Activated CD4-positive, alpha-beta memory T cell treated with anti-CD3 and anti-CD28 coated beads for 36 hours (primary cell): ENCODE measurements at regions not wholly inside any gene's neighbourhood (a gene's known extent, or its start where the extent isn't known, plus 50 kb on each side); places are given as distances from the start of the nearest gene placed in this dataset.

ENCODE experiments used
- CTCF ChIA-PET: fragments of 350-600 bp; sonication (Branson Sonifier 250); formaldehyde crosslinking; loops from one replicate; lab custom pipeline; 2021; ENCODE audit warnings: antibody characterized with exemption, inconsistent platforms; lab: Charles Lee
- POLR2A ChIA-PET: fragments of 350-600 bp; sonication (Branson Sonifier 250); formaldehyde crosslinking; loops from one replicate; lab custom pipeline; 2021; ENCODE audit warnings: antibody characterized with exemption; lab: Charles Lee
- DNase-seq: peaks from one replicate; pipeline ENCODE4 v3.0.0-alpha.2; 2020
- H3K27ac Mint-ChIP-seq: one replicate; pipeline ENCODE4 v1.8.0; 2021; ENCODE audit warnings: mixed read lengths
- H3K27me3 Mint-ChIP-seq: one replicate; pipeline ENCODE4 v1.8.0; 2021; ENCODE audit warnings: mixed read lengths
- H3K36me3 Mint-ChIP-seq: one replicate; pipeline ENCODE4 v1.8.0; 2021; ENCODE audit warnings: mixed read lengths
- H3K4me1 Mint-ChIP-seq: one replicate; pipeline ENCODE4 v1.8.0; 2021; ENCODE audit warnings: low read depth, mixed read lengths
- H3K4me3 Mint-ChIP-seq: one replicate; pipeline ENCODE4 v1.8.0; 2021; ENCODE audit warnings: mild to moderate bottlenecking, mixed read lengths
- H3K9me3 Mint-ChIP-seq: one replicate; pipeline ENCODE4 v1.8.0; 2021; ENCODE audit warnings: mixed read lengths
- intact Hi-C: fragments of 100-400 bp; cut with micrococcal nuclease; formaldehyde crosslinking; loops from one replicate; pipeline ENCODE4 v1.15.1; 2023

- intact Hi-C loops = no loop called here
- peaks cover 2% of the 10 kb centered on the region for H3K36me3 Mint-ChIP-seq
- H3K27ac Mint-ChIP-seq = no peak overlapping the region
- no peak overlapping the region for H3K4me3 Mint-ChIP-seq
- DNase-seq = no peak
- peaks cover 3% of the 10 kb centered on the region for H3K27me3 Mint-ChIP-seq
- ChIA-PET CTCF (no interaction called here), POLR2A (no interaction called here)
- peaks cover 4% of the 10 kb centered on the region for H3K9me3 Mint-ChIP-seq
- peaks cover 15% of the 10 kb centered on the region for H3K4me1 Mint-ChIP-seq
Measured at GRCh38 chr16:79664407-79664806, 63.9 kb upstream of the MAF start.

- Mint-ChIP-seq H3K36me3 (no peaks in the 10 kb centered on the region), H3K27me3 (peaks cover 3% of the 10 kb centered on the region), H3K4me1 (peaks cover 12% of the 10 kb centered on the region), H3K27ac (no peak overlapping the region), H3K4me3 (no peak overlapping the region), H3K9me3 (peaks cover 2% of the 10 kb centered on the region)
- intact Hi-C loops = no loop called here
- POLR2A ChIA-PET = no interaction called here
- no peak for DNase-seq
- CTCF ChIA-PET = interaction anchor here (1.1 kb wide), 1 partner anchor 9 kb away, joined by 3 read pairs; no protein-coding TSS in a partner anchor
Measured at GRCh38 chr16:79662669-79663313, 62.3 kb upstream of the MAF start.

- no peak for DNase-seq
- intact Hi-C loops = no loop called here
- H3K4me1 Mint-ChIP-seq = peaks cover 10% of the 10 kb centered on the region
- ChIA-PET CTCF (interaction anchor here (1.1 kb wide), 1 partner anchor 10 kb away, joined by 3 read pairs; no protein-coding TSS in a partner anchor), POLR2A (no interaction called here)
- no peak overlapping the region for H3K27ac Mint-ChIP-seq
- peaks cover 2% of the 10 kb centered on the region for H3K9me3 Mint-ChIP-seq
- H3K27me3 Mint-ChIP-seq = peaks cover 3% of the 10 kb centered on the region
- no peaks in the 10 kb centered on the region for H3K36me3 Mint-ChIP-seq
- no peak overlapping the region for H3K4me3 Mint-ChIP-seq
Measured at GRCh38 chr16:79662122-79662521, 61.6 kb upstream of the MAF start.

GRCh38 chr16:79661578-79661977 is 61.0 kb upstream of the MAF start:
- H3K27ac Mint-ChIP-seq = no peak overlapping the region
- peaks cover 3% of the 10 kb centered on the region for H3K27me3 Mint-ChIP-seq
- intact Hi-C loops = no loop called here
- peaks cover 2% of the 10 kb centered on the region for H3K9me3 Mint-ChIP-seq
- peaks cover 10% of the 10 kb centered on the region for H3K4me1 Mint-ChIP-seq
- POLR2A ChIA-PET = no interaction called here
- CTCF ChIA-PET = no interaction called here
- no peaks in the 10 kb centered on the region for H3K36me3 Mint-ChIP-seq
- DNase-seq = no peak
- H3K4me3 Mint-ChIP-seq = no peak overlapping the region

- peaks cover 3% of the 10 kb centered on the region for H3K27me3 Mint-ChIP-seq
- H3K27ac Mint-ChIP-seq = no peak overlapping the region
- no peak overlapping the region for H3K4me3 Mint-ChIP-seq
- no peak for DNase-seq
- ChIA-PET CTCF (interaction anchor here (0.6 kb wide), 1 partner anchor 1529 kb away, joined by 3 read pairs; no protein-coding TSS in a partner anchor), POLR2A (no interaction called here)
- intact Hi-C loops = no loop called here
- H3K9me3 Mint-ChIP-seq = peaks cover 2% of the 10 kb centered on the region
- no peaks in the 10 kb centered on the region for H3K36me3 Mint-ChIP-seq
- peaks cover 4% of the 10 kb centered on the region for H3K4me1 Mint-ChIP-seq
Measured at GRCh38 chr16:79659344-79659743, 58.8 kb upstream of the MAF start.

- peak; percentile 42 for DNase-seq
- H3K27ac Mint-ChIP-seq = no peak overlapping the region
- ChIA-PET CTCF (no interaction called here), POLR2A (no interaction called here)
- peaks cover 3% of the 10 kb centered on the region for H3K27me3 Mint-ChIP-seq
- peaks cover 4% of the 10 kb centered on the region for H3K4me1 Mint-ChIP-seq
- H3K9me3 Mint-ChIP-seq = peaks cover 2% of the 10 kb centered on the region
- H3K36me3 Mint-ChIP-seq = no peaks in the 10 kb centered on the region
- no peak overlapping the region for H3K4me3 Mint-ChIP-seq
- intact Hi-C loops = no loop called here
Measured at GRCh38 chr16:79658301-79659033, 57.9 kb upstream of the MAF start.

- H3K4me3 Mint-ChIP-seq = no peak overlapping the region
- intact Hi-C loops = no loop called here
- peaks cover 3% of the 10 kb centered on the region for H3K27me3 Mint-ChIP-seq
- H3K36me3 Mint-ChIP-seq = no peaks in the 10 kb centered on the region
- H3K27ac Mint-ChIP-seq = no peak overlapping the region
- H3K4me1 Mint-ChIP-seq = peaks cover 4% of the 10 kb centered on the region
- ChIA-PET CTCF (no interaction called here), POLR2A (no interaction called here)
- no peak for DNase-seq
- H3K9me3 Mint-ChIP-seq = peaks cover under 1% of the 10 kb centered on the region
Measured at GRCh38 chr16:79656553-79657115, 56.1 kb upstream of the MAF start.

- POLR2A ChIA-PET = no interaction called here
- Mint-ChIP-seq H3K27ac (no peak overlapping the region), H3K9me3 (no peaks in the 10 kb centered on the region), H3K4me1 (peaks cover 4% of the 10 kb centered on the region), H3K4me3 (no peak overlapping the region), H3K27me3 (peaks cover 4% of the 10 kb centered on the region), H3K36me3 (no peaks in the 10 kb centered on the region)
- intact Hi-C loops = no loop called here
- no peak for DNase-seq
- CTCF ChIA-PET = no interaction called here
Measured at GRCh38 chr16:79653373-79653891, 52.9 kb upstream of the MAF start.

- Mint-ChIP-seq H3K36me3 (no peaks in the 10 kb centered on the region), H3K9me3 (no peaks in the 10 kb centered on the region), H3K27me3 (peaks cover 4% of the 10 kb centered on the region), H3K4me1 (no peaks in the 10 kb centered on the region), H3K27ac (no peak overlapping the region), H3K4me3 (no peak overlapping the region)
- intact Hi-C loops = no loop called here
- no peak for DNase-seq
- CTCF ChIA-PET = no interaction called here
- POLR2A ChIA-PET = no interaction called here
Measured at GRCh38 chr16:79651363-79651762, 50.8 kb upstream of the MAF start.
